PC-3 (cell line): ENCODE measurements at regions not wholly inside any gene's neighbourhood (a gene's known extent, or its start where the extent isn't known, plus 50 kb on each side); places are given as distances from the start of the nearest gene placed in this dataset.

ENCODE experiments used
- ATAC-seq: fragments of 200-7000 bp; cut with Tn5 transposase; 2 replicates; pipeline ENCODE4 v1.9.1; 2020; ENCODE audit warnings: mild to moderate bottlenecking, moderate library complexity
- BruUV-seq: library from RNA; stranded (reverse); fragments of 400-500 nt; replicated peaks from 2 replicates; lab custom pipeline; 2021; lab: Mats Ljungman, UMichigan
- CTCF ChIA-PET: fragments of 300-600 bp; sonication (Branson Sonifier 250); formaldehyde crosslinking; loops from one replicate; lab custom pipeline; 2022; ENCODE audit warnings: antibody characterized with exemption; lab: Charles Lee
- POLR2A ChIA-PET: fragments of 300-600 bp; sonication (Branson Sonifier 250); formaldehyde crosslinking; loops from one replicate; lab custom pipeline; 2022; ENCODE audit warnings: antibody characterized with exemption; ENCODE audit not compliant: unreplicated experiment; lab: Charles Lee
- DNase-seq: peaks from one replicate; pipeline ENCODE4 v3.0.0-alpha.2; 2015
- H2AFZ ChIP-seq: fragments of 300-600 bp; sonication (generic); 2 replicates; pipeline ENCODE4 v1.6.0; 2016; ENCODE audit warnings: antibody characterized with exemption, low read length
- H3F3A ChIP-seq: fragments of 300-600 bp; sonication (generic); one replicate; pipeline ENCODE4 v1.6.0; 2017; ENCODE audit warnings: antibody characterized with exemption, low read length, control low read depth, mild to moderate bottlenecking; ENCODE audit not compliant: unreplicated experiment
- H3K27ac ChIP-seq: fragments of 300-600 bp; sonication (generic); 2 replicates; pipeline ENCODE4 v1.5.1; 2016; ENCODE audit warnings: mild to moderate bottlenecking, low read length
- H3K27me3 ChIP-seq: fragments of 300-600 bp; sonication (generic); 2 replicates; pipeline ENCODE4 v1.6.1; 2016; ENCODE audit warnings: low read length, mixed read lengths
- H3K36me3 ChIP-seq: fragments of 300-600 bp; sonication (generic); 2 replicates; pipeline ENCODE4 v1.6.1; 2016; ENCODE audit warnings: low read depth, mixed run types, low read length, mixed read lengths
- H3K4me1 ChIP-seq: fragments of 300-600 bp; sonication (generic); 2 replicates; pipeline ENCODE4 v1.5.1; 2016; ENCODE audit warnings: low read length; ENCODE audit not compliant: insufficient read depth
- H3K4me2 ChIP-seq: fragments of 300-600 bp; sonication (generic); 2 replicates; pipeline ENCODE4 v1.6.0; 2016; ENCODE audit warnings: low read length
- H3K4me3 ChIP-seq: fragments of 300-600 bp; sonication (generic); 2 replicates; pipeline ENCODE4 v1.5.1; 2016; ENCODE audit warnings: mild to moderate bottlenecking, low read length, mixed read lengths
- H3K79me2 ChIP-seq: fragments of 300-600 bp; sonication (generic); 2 replicates; pipeline ENCODE4 v1.6.1; 2017; ENCODE audit warnings: low read length, mixed read lengths
- H3K9ac ChIP-seq: fragments of 300-600 bp; sonication (generic); 2 replicates; pipeline ENCODE4 v1.6.0; 2016; ENCODE audit warnings: mild to moderate bottlenecking, low read length
- H3K9me2 ChIP-seq: fragments of 300-600 bp; sonication (generic); replicated peaks from 2 replicates; pipeline ENCODE4 v1.6.1; 2016; ENCODE audit warnings: mixed run types, low read length, mixed read lengths
- H3K9me3 ChIP-seq: fragments of 300-600 bp; sonication (generic); 2 replicates; pipeline ENCODE4 v1.6.1; 2016; ENCODE audit warnings: low read length, mixed read lengths
- H4K20me1 ChIP-seq: fragments of 300-600 bp; sonication (generic); 2 replicates; pipeline ENCODE4 v1.6.1; 2016; ENCODE audit warnings: low read length, mixed read lengths
- CTCF ChIP-seq: fragments of 300-600 bp; sonication (generic); conservative IDR thresholded peaks from 2 replicates; pipeline ENCODE4 v1.5.1; 2017; ENCODE audit warnings: antibody characterized with exemption, low read depth, mild to moderate bottlenecking, low read length
- EZH2 ChIP-seq: fragments of 300-600 bp; sonication (generic); IDR thresholded peaks from one replicate; pipeline ENCODE4 v1.6.1; 2017; ENCODE audit warnings: antibody characterized with exemption, mild to moderate bottlenecking, low read length; ENCODE audit not compliant: unreplicated experiment
- EZH2phosphoT487 ChIP-seq: fragments of 300-600 bp; sonication (generic); IDR thresholded peaks from 2 replicates; pipeline ENCODE4 v1.6.1; 2018; ENCODE audit warnings: mild to moderate bottlenecking, antibody characterized with exemption, low read length, borderline replicate concordance
- intact Hi-C: fragments of 100-400 bp; cut with micrococcal nuclease; formaldehyde crosslinking; loops from 2 replicates; pipeline ENCODE4 v1.9.0; 2023

GRCh38 chr11:10979529-10979928 is 121.7 kb upstream of the ZBED5 start:
- no peak overlapping the region for H2AFZ ChIP-seq
- no peaks in the 10 kb centered on the region for H3F3A ChIP-seq
- H4K20me1 ChIP-seq, result no peaks in the 10 kb centered on the region
- H3K4me2 ChIP-seq, result no peak overlapping the region
- H3K9me3 ChIP-seq, result no peaks in the 10 kb centered on the region
- H3K4me1 ChIP-seq, result peaks cover 13% of the 10 kb centered on the region
- ATAC-seq, result no peak
- no peak overlapping the region for H3K9ac ChIP-seq
- intact Hi-C loops, result no loop called here
- H3K27me3 ChIP-seq, result no peaks in the 10 kb centered on the region
- no peaks in the 10 kb centered on the region for H3K9me2 ChIP-seq
- TF ChIP-seq CTCF, result no peak
- no peak for TF ChIP-seq EZH2phosphoT487
- TF ChIP-seq EZH2, result no peak
- no peak overlapping the region for H3K27ac ChIP-seq
- no peak overlapping the region for H3K4me3 ChIP-seq
- CTCF ChIA-PET, result no interaction called here
- POLR2A ChIA-PET, result no interaction called here
- no peaks in the 10 kb centered on the region for H3K79me2 ChIP-seq
- no TSS peak for BruUV-seq
- H3K36me3 ChIP-seq, result no peaks in the 10 kb centered on the region
- DNase-seq, result no peak

- no peak for TF ChIP-seq EZH2
- no peak for TF ChIP-seq CTCF
- no peak for TF ChIP-seq EZH2phosphoT487
- ChIA-PET CTCF (no interaction called here), POLR2A (no interaction called here)
- intact Hi-C loops, result no loop called here
- Histone ChIP-seq H3K27me3 (no peaks in the 10 kb centered on the region), H2AFZ (no peak overlapping the region), H3K27ac (no peak overlapping the region), H3K4me2 (no peak overlapping the region), H3K79me2 (no peaks in the 10 kb centered on the region), H3K9me3 (no peaks in the 10 kb centered on the region), H3K9me2 (no peaks in the 10 kb centered on the region), H3K4me3 (no peak overlapping the region), H3K4me1 (peaks cover 13% of the 10 kb centered on the region), H3K36me3 (no peaks in the 10 kb centered on the region), H3F3A (no peaks in the 10 kb centered on the region), H4K20me1 (no peaks in the 10 kb centered on the region), H3K9ac (no peak overlapping the region)
- no peak for ATAC-seq
- no peak for DNase-seq
- BruUV-seq, result no TSS peak
Measured at GRCh38 chr11:10978198-10978597, 120.3 kb upstream of the ZBED5 start.

GRCh38 chr11:10975287-10975721 is 117.5 kb upstream of the ZBED5 start:
- Histone ChIP-seq H3K4me2 (no peak overlapping the region), H3K9me2 (no peaks in the 10 kb centered on the region), H3K27ac (no peak overlapping the region), H2AFZ (no peak overlapping the region), H3K4me3 (no peak overlapping the region), H3K27me3 (no peaks in the 10 kb centered on the region), H4K20me1 (no peaks in the 10 kb centered on the region), H3K36me3 (no peaks in the 10 kb centered on the region), H3K9me3 (no peaks in the 10 kb centered on the region), H3F3A (no peaks in the 10 kb centered on the region), H3K79me2 (no peaks in the 10 kb centered on the region), H3K4me1 (no peaks in the 10 kb centered on the region), H3K9ac (no peak overlapping the region)
- TF ChIP-seq EZH2 (no peak), CTCF (no peak), EZH2phosphoT487 (no peak)
- intact Hi-C loops, result no loop called here
- DNase-seq (no peak), ATAC-seq (no peak)
- POLR2A ChIA-PET, result interaction anchor here (0.6 kb wide), 1 partner anchor 187 kb away, joined by 3 read pairs; no protein-coding TSS in a partner anchor
- BruUV-seq, result no TSS peak
- CTCF ChIA-PET, result no interaction called here
